Esophagus squamous epithelium (tissue), 5 donors: ENCODE measurements at regions not wholly inside any gene's neighbourhood (a gene's known extent, or its start where the extent isn't known, plus 50 kb on each side); places are given as distances from the start of the nearest gene placed in this dataset.

Experiments used
- DNase-seq: peaks from one replicate; lab custom pipeline; 2025; lab: John Stamatoyannopoulos, UW
- H3K27ac ChIP-seq, 4 donors: fragments of 200-600 bp; sonication (generic); one replicate each; pipeline ENCODE4 v1.5.1; 2016 to 2019; ENCODE audit warnings: mild to moderate bottlenecking in 1 of 4
- H3K27me3 ChIP-seq, 4 donors: fragments of 200-600 bp; sonication (generic); 1 replicate in 3 of 4; 2 replicates in 1 of 4; pipeline versions ENCODE4 v1.5.1 to v1.6.0; 2017 to 2021; ENCODE audit warnings: antibody characterized with exemption in 1 of 4
- H3K36me3 ChIP-seq, 3 donors: fragments of 200-600 bp; sonication (generic); one replicate each; pipeline ENCODE4 v1.5.1; 2016 to 2019
- H3K4me1 ChIP-seq, 3 donors: fragments of 200-600 bp; sonication (generic); one replicate each; pipeline ENCODE4 v1.5.1; 2017 to 2019
- H3K4me3 ChIP-seq, 4 donors: fragments of 200-600 bp; sonication (generic); 1 replicate in 3 of 4; 2 replicates in 1 of 4; pipeline ENCODE4 v1.5.1; 2016 to 2019; ENCODE audit warnings: mild to moderate bottlenecking in 2 of 4, moderate library complexity in 1 of 4
- H3K9me3 ChIP-seq, 3 donors: fragments of 200-600 bp; sonication (generic); one replicate each; pipeline ENCODE4 v1.5.1; 2016 to 2019
- POLR2A ChIP-seq, 4 donors: fragments of 450-650 bp; IDR thresholded peaks; one replicate each; pipeline ENCODE4 v1.6.1; 2017; ENCODE audit warnings: antibody characterized with exemption in 4 of 4, mild to moderate bottlenecking in 4 of 4, moderate library complexity in 3 of 4
- WGBS, 2 donors: methylation state at CpG; one replicate each; pipeline ENCODE4 v1.1.5; 2018; 5-methylcytosine and 5-hydroxymethylcytosine counted together
- intact Hi-C: fragments of 100-400 bp; cut with DNase I; formaldehyde crosslinking; loops from one replicate; pipeline ENCODE4 v1.15.0; 2022
- TF ChIP-seq, protein P1 (sequence below), 6 experiments: fragments of 450-650 bp in 4 of 6; fragments of 200-600 bp in 2 of 6; sonication (generic) in 2 of 6; IDR thresholded peaks; one replicate each; pipeline ENCODE4 v1.5.1; 2016 to 2019; ENCODE audit warnings: antibody characterized with exemption in 6 of 6, mild to moderate bottlenecking in 4 of 6, moderate library complexity in 4 of 6
- donor health status: DM: yes; HTN: yes; CAD: no.

DNA sequence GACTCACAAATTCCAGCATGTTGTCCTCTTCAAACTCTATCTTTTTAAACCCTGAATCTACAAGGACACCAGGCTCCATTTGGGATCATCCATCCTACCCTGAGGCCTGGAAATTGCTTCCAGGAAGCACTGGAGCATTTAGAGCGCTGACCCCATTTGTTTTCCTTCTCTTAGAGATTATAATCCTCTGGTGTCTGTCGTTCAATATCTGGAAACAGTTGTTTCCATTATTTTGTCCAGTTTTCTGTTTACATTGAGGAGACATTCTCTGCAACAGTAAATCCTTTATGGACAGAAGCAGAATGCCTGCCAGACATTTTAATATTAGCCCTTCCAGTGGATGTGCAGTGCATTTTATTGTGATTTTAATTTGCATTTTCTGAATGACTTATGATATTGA lies 119.4 kb upstream of the MEOX2 start:
- no peak for TF ChIP-seq POLR2A (IDR thresholded peaks at IDR 0.05)
- TF ChIP-seq, protein P1, sequence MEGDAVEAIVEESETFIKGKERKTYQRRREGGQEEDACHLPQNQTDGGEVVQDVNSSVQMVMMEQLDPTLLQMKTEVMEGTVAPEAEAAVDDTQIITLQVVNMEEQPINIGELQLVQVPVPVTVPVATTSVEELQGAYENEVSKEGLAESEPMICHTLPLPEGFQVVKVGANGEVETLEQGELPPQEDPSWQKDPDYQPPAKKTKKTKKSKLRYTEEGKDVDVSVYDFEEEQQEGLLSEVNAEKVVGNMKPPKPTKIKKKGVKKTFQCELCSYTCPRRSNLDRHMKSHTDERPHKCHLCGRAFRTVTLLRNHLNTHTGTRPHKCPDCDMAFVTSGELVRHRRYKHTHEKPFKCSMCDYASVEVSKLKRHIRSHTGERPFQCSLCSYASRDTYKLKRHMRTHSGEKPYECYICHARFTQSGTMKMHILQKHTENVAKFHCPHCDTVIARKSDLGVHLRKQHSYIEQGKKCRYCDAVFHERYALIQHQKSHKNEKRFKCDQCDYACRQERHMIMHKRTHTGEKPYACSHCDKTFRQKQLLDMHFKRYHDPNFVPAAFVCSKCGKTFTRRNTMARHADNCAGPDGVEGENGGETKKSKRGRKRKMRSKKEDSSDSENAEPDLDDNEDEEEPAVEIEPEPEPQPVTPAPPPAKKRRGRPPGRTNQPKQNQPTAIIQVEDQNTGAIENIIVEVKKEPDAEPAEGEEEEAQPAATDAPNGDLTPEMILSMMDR (IDR thresholded peaks at IDR 0.05), result no peak
- no peaks in the 10 kb centered on the region for H3K4me1 ChIP-seq
- no peak overlapping the region for H3K4me3 ChIP-seq
- no peak for DNase-seq
- H3K9me3 ChIP-seq, result no peaks in the 10 kb centered on the region
- no peaks in the 10 kb centered on the region for H3K27me3 ChIP-seq
- H3K36me3 ChIP-seq, result no peaks in the 10 kb centered on the region
- WGBS, 2 donors, result 51 to 59% methylated on average over 2 of the region's 2 CpGs
- intact Hi-C loops, result no loop called here
- H3K27ac ChIP-seq, result no peak overlapping the region

DNA sequence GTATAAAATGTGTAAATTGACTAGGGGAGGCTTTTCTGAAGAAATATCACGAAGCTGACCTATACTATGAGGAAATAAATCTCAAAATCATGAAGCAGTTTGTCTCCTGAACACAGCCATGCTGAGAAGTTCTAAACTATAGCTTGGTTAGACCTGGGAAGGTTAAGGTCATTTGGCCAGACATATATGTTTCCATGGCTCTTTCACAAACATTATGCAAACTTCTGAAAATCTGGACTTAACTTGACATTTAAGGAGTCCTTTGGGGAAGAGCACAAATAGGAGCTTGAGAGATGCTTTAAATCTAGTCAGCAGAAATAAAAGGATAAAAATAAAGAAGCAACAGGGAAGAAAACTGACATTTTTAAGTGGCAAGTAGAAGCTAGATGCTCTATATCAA lies 115.9 kb upstream of the MEOX2 start:
- H3K9me3 ChIP-seq, result no peaks in the 10 kb centered on the region
- no peak for DNase-seq
- intact Hi-C loops, result no loop called here
- H3K27me3 ChIP-seq, result no peaks in the 10 kb centered on the region
- no peak overlapping the region for H3K27ac ChIP-seq
- no peak for TF ChIP-seq POLR2A (IDR thresholded peaks at IDR 0.05)
- TF ChIP-seq, protein P1 (IDR thresholded peaks at IDR 0.05), result no peak
- H3K4me1 ChIP-seq, result no peaks in the 10 kb centered on the region
- H3K36me3 ChIP-seq, result no peaks in the 10 kb centered on the region
- WGBS, 2 donors, result 19 to 59% methylated on average over 1 of the region's 1 CpG
- H3K4me3 ChIP-seq, result no peak overlapping the region

DNA sequence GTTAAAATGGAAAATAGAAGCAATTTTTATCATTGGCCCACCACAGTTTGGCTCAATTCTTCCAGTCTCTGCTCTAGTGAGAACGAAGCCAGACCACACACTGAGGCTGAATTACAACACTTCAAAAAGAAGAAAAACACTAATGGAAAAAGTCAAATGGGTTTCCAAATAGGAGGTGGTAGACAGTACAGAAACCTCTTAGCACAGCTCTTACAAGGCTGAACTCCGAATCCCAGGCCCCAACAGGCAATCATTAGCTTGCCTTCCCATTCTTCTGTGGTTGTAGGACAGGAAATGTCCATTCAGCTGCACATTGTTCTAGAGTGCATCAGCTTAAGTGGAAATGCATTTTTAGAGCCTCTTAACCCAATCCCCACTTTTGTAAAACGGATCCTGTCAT lies 115.1 kb upstream of the MEOX2 start:
- intact Hi-C loops, result no loop called here
- Histone ChIP-seq H3K4me1 (no peaks in the 10 kb centered on the region), H3K9me3 (no peaks in the 10 kb centered on the region), H3K27me3 (no peaks in the 10 kb centered on the region), H3K4me3 (no peak overlapping the region), H3K27ac (no peak overlapping the region), H3K36me3 (no peaks in the 10 kb centered on the region)
- 35 to 45% methylated on average over 3 of the region's 3 CpGs for WGBS, 2 donors
- TF ChIP-seq, protein P1 (IDR thresholded peaks at IDR 0.05), result no peak
- no peak for TF ChIP-seq POLR2A (IDR thresholded peaks at IDR 0.05)
- no peak for DNase-seq

GRCh38 chr7:15801041-15801440 lies 114.6 kb upstream of the MEOX2 start:
- TF ChIP-seq, protein P1 (IDR thresholded peaks at IDR 0.05), result no peak
- TF ChIP-seq POLR2A (IDR thresholded peaks at IDR 0.05), result no peak
- no peaks in the 10 kb centered on the region for H3K9me3 ChIP-seq
- intact Hi-C loops, result no loop called here
- H3K4me1 ChIP-seq, result no peaks in the 10 kb centered on the region
- no peak overlapping the region for H3K27ac ChIP-seq
- no peak overlapping the region for H3K4me3 ChIP-seq
- DNase-seq, result no peak
- no peaks in the 10 kb centered on the region for H3K27me3 ChIP-seq
- H3K36me3 ChIP-seq, result no peaks in the 10 kb centered on the region

GRCh38 chr7:15798081-15798480 lies 111.6 kb upstream of the MEOX2 start:
- intact Hi-C loops, result no loop called here
- Histone ChIP-seq H3K36me3 (no peaks in the 10 kb centered on the region), H3K9me3 (no peaks in the 10 kb centered on the region), H3K4me3 (no peak overlapping the region), H3K27ac (no peak overlapping the region), H3K4me1 (no peaks in the 10 kb centered on the region), H3K27me3 (no peaks in the 10 kb centered on the region)
- DNase-seq, result no peak
- TF ChIP-seq POLR2A (IDR thresholded peaks at IDR 0.05), result no peak
- TF ChIP-seq, protein P1 (IDR thresholded peaks at IDR 0.05), result no peak
- 13 to 15% methylated on average over 1 of the region's 1 CpG for WGBS, 2 donors
